HG03045 (cell line): ENCODE measurements at regions not wholly inside any gene's neighbourhood (a gene's known extent, or its start where the extent isn't known, plus 50 kb on each side); places are given as distances from the start of the nearest gene placed in this dataset.
"Not testable (repeated sequence)": the region's sequence is repeated elsewhere in the genome, so short reads cannot be mapped to it uniquely, and the experiment has no call there.

Source experiments
- ATAC-seq: cut with Tn5 transposase; IDR thresholded peaks from one replicate; pipeline ENCODE4 v1.9.1; 2021; ENCODE audit warnings: mild to moderate bottlenecking, moderate library complexity; ENCODE audit not compliant: unreplicated experiment

- no peak for ATAC-seq
Observed at GRCh38 chr6:69489970-69490369, 306.8 kb downstream of the LMBRD1 start.

- ATAC-seq: no peak
Observed at GRCh38 chr6:69487688-69488087, 309.1 kb downstream of the LMBRD1 start.

- ATAC-seq: no peak
Observed at GRCh38 chr6:69466979-69467570, 329.7 kb downstream of the LMBRD1 start.

GRCh38 chr6:69465866-69466265, 330.9 kb downstream of the LMBRD1 start:
- no peak for ATAC-seq

GRCh38 chr6:69456086-69456485, 340.7 kb downstream of the LMBRD1 start:
- no peak for ATAC-seq

- ATAC-seq: not testable (repeated sequence)
Observed at GRCh38 chr6:69454619-69455018, 342.2 kb downstream of the LMBRD1 start.

GRCh38 chr6:69450493-69450892, 346.3 kb downstream of the LMBRD1 start:
- not testable (repeated sequence) for ATAC-seq

- ATAC-seq: no peak
Observed at GRCh38 chr6:69449887-69450286, 346.9 kb downstream of the LMBRD1 start.
